ENCODE measurements at regions not wholly inside any gene's neighbourhood (a gene's known extent, or its start where the extent isn't known, plus 50 kb on each side); places are given as distances from the start of the nearest gene placed in this dataset.
A peak's percentile ranks its signal among the peaks of the same experiment; 100 is the strongest.
"Not testable (repeated sequence)": the region's sequence is repeated elsewhere in the genome, so short reads cannot be mapped to it uniquely, and the experiment has no call there.

- DNase-seq (ENCODE audit: low spot score) = not testable (repeated sequence)
Measured at GRCh38 chr4:17436047-17436749, 75.7 kb downstream of the QDPR start.

DNA sequence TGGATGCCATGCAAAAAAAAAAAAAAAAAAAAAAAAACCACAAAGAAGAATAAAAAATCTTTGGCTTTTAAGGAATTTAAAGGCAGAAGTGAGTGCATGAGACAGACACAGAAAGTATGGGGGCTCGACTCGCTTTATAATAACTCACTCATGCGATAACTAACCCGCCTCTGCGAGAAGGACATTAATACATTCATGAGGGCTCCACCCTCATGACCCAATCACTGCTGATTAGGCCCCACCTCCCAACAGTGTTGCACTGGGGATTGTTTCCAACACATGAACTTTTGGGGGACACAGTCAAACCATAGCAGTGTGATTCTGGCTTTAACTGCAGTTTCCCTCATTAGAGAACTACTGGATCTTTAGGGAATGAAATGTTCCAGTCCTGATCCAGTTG is 78.1 kb downstream of the QDPR start:
- DNase-seq (ENCODE audit: low spot score) = no peak

- no peak for DNase-seq (ENCODE audit: low spot score)
Measured at GRCh38 chr4:17427991-17428390, 83.9 kb downstream of the QDPR start.

GRCh38 chr4:17426222-17426621 is 85.7 kb downstream of the QDPR start:
- DNase-seq (ENCODE audit: low spot score) = no peak

DNA sequence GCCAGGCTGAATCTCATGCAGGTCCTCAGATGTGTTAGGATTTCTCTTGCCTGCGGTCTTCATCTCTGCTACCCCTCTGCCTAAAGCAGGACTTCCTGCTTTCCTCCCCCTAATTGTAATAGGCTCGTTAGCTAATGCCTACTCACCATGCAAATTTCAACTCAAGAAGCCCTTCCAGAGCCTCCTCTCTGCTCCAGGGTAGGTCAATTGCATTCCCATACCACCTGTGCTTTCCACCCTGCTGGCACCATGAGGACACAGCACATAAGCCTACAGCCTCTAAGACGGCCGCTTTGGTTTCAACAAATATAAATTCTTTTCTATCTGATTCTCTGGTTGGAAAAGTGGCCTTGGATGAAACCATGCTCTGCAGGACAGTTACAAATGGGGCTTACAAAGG is 93.9 kb downstream of the QDPR start:
- DNase-seq (ENCODE audit: low spot score) = no peak

DNA sequence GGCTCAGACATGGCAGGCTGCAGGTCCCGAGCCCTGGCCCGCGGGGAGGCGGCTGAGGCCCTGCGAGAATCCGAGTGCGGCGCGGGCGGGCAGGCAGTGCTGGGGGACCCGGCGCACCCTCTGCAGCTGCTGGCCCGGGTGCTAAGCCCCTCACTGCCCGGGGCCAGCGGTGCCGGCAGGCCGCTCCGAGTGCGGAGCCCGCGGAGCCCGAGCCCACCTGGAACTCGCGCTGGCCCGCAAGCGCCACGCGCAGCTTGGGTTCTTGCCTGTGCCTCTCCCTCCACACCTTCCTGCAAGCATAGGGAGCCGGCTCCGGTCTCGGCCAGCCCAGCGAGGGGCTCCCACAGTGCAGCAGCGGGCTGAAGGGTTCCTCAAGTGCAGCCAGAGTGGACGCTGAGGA is 97.5 kb downstream of the QDPR start:
- no peak for DNase-seq (ENCODE audit: low spot score)

DNA sequence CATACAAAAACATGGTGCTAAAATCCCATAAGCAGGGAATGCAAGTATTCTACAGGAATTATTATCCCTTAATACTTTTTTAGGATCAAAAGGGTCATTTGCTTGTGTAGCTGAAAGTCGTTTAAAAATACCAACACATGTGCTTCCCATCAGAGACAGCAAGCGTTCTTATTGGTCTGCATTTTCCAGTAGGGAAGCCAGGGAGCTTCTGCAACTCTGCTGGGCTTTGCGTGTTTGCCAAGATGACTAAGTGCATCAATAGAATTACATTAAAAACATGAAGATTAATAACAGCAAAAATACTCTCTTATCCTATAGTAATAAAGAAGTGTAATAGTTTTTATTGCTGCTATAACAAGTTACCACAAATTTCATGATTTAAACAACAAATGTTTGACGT is 111.2 kb downstream of the QDPR start:
- DNase-seq (ENCODE audit: low spot score) = no peak

DNA sequence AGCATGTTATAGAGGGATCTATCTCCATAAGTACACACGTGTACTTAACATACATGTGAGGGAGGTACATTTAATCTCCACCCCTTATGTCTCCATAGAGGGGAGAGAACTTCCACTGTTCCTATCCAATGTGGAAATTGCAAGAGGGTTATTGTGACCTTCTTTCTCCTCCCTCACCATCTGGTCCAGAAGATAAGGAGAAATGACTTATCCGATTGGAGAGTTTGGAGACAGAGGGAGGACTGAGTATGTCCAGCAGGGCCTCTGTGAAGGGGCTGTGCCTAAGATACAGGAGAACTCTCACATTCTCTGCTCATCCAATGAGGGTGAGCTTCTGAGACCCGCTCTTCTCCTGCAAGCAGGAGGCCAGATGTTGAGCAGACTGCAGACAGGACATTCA is 113.1 kb downstream of the QDPR start:
- DNase-seq (ENCODE audit: low spot score) = no peak

GRCh38 chr4:17398035-17398434 is 113.9 kb downstream of the QDPR start:
- no peak for DNase-seq (ENCODE audit: low spot score)

DNA sequence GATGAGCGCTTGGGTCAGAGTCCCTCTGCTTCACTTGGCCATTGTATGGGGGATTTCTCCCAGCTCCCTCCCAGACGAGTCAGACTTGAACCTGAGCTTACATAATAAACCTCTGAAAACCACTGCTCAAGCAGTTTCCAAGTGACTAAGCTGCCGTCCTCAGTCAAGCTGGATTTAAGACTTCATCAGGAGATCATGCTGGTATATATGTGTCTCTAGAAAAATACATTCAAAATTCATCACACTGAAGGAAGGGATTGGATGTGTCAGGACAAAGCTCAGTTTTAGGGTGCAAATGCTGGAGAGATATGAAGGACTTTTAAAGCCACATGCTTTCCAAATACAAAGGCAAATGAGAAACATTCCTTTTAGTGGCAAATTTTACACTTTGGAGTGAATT is 114.3 kb downstream of the QDPR start:
- DNase-seq (ENCODE audit: low spot score) = no peak

- DNase-seq (ENCODE audit: low spot score) = peak; percentile 11
Measured at GRCh38 chr4:17385403-17385802, 126.5 kb downstream of the QDPR start.

DNA sequence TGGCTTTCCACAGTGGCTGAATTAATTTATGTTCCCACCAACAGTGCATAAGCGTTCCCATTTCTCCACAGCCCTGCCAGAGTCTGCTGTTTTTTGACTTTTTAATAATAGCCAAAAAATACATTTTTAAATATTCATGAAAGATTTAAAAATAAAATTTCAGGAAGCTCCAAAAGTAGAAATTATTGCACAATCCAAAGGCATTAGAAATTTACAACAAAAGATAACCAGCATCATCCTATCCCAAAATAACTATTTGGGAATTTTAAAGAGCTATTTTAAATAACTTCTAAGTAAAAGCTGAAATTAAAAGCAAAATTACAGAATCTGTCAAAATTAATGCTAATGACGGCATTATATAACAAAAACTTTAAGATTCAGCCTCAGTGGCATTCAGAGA is 131.5 kb downstream of the QDPR start:
- DNase-seq (ENCODE audit: low spot score) = no peak

DNA sequence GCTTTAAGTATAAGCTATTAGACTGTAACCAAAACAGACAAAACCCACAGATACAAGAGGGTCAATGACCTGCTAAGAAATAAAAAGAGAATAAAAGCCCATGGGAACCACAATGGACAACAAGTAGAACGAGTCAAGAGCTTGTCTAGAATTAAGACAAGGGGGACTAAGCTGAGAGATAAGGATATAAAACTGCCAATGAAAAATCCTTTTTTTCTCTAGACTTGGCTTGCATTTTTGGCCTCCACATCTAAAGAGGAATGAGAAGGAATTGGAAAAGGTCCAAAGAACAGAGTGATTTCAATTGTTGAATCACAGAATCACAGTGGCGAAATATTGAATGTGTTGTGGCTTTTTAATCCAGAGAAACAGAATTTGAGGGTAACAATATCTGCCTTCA is 135.7 kb downstream of the QDPR start:
- no peak for DNase-seq (ENCODE audit: low spot score)

DNA sequence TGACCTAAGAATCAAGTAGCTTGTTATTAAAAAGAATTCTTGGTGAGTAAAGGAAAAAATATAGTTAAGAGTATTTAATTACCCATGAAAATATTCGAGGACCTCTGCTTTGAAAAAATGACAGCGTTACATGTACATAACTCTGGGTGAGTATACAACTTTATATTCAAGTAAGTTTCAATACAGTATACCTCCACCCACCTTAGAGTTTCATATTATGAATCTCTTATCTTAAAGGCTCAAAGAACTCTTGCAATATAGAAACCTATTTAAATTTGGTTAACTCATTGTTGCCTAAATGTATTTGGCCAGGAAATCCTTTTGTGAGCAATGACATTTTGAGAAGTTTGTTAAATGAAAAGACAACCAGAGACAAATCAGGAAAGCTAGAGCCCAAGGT is 138.2 kb downstream of the QDPR start:
- no peak for DNase-seq (ENCODE audit: low spot score)

DNA sequence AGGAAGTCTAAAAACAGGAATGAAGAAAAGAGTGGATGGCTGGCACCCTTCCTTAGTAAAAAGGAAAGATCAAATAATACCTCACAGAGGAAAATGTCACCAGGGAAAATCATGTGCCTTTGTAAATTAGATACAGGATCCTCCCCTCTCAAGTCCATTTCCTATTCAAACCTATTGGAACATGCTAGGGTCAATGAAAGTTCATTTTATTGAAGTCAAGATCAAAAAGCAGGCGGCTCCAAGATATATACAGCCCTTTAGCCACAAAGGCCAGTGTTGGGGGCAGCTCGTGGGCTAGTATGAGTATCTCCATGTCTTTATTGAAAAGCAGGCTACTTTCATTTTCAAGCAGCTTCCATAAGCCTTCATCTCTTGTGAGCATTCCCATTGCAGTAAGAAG is 141.1 kb downstream of the QDPR start:
- no peak for DNase-seq (ENCODE audit: low spot score)

DNA sequence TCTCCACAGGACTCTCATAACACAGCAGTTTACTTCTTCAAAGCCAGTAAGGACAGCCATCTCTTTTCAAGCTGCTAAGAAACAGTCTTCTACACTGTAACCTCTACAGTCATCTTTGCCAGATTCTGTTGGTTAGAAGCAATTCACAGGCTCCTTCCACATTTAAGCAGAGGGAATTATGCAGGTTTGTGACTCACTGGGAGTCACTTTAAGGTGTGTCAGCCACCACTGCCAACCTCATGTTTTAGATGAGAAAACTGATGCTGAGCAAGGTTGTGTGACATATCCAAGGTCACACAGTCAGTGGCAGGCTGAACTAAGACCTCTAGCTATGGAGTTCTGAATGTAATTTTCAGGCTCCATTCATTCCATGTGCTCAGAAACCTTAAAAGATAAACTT is 143.5 kb downstream of the QDPR start:
- no peak for DNase-seq (ENCODE audit: low spot score)

DNA sequence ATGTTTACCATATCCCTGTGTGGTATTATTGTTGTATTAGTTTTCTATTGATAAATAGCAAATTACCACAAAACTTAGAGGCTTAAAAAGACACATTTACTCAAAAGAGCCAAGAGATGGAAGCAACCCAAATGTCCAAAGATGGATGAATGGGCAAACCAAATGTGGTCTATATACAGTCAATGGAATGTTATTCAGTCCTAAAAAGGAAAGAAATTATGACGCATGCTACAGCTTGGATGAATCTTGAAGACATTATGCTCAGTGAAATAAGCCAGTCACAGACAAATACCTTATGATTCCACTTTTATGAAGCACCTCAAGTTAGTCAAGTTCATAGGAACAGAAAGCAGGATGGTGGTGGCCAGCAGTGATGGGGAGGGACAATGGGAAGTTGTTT is 144.7 kb downstream of the QDPR start:
- no peak for DNase-seq (ENCODE audit: low spot score)

GRCh38 chr4:17366496-17366895 is 145.4 kb downstream of the QDPR start:
- no peak for DNase-seq (ENCODE audit: low spot score)

DNA sequence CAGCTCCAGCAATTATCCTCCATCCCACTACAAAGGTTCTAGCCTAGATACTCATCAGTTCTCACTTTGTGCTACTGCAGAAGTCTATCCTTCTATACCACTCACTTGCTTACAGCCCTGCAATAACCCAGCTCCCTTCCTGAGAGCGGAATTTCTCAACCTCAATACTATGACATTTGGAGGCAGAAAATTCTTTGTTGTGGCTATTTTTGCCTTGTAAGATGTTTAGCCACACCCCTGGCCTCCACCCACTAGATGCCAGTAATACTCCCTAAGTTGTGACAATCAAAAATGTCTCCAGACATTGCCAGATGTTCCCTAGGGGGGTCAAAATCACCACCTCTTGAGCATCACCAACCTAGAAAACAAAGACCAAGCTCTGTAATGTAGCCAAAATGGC is 149.5 kb downstream of the QDPR start:
- DNase-seq (ENCODE audit: low spot score) = no peak

- no peak for DNase-seq (ENCODE audit: low spot score)
Measured at GRCh38 chr4:17358241-17358640, 153.6 kb downstream of the QDPR start.

- no peak for DNase-seq (ENCODE audit: low spot score)
Measured at GRCh38 chr4:17356926-17357325, 155.0 kb downstream of the QDPR start.

DNA sequence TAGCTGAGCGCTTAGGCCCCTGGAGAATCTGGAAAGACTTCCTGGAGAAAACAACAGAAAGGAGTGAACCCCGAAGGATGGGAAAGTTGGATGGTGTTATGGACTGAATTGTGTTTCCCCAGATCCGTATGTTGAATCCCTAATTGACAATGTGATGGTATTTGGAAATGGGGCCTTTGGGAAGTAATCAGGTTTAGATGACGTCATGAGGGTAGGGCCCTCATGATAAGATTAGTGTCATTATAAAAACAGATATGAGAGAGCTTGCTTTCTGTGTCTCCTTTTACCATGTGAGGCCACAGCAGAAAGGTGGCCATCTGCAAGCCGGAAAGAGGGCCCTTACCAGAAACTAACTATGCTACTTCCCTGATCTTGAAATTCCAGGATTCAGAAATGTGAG is 159.5 kb downstream of the QDPR start:
- no peak for DNase-seq (ENCODE audit: low spot score)

DNA sequence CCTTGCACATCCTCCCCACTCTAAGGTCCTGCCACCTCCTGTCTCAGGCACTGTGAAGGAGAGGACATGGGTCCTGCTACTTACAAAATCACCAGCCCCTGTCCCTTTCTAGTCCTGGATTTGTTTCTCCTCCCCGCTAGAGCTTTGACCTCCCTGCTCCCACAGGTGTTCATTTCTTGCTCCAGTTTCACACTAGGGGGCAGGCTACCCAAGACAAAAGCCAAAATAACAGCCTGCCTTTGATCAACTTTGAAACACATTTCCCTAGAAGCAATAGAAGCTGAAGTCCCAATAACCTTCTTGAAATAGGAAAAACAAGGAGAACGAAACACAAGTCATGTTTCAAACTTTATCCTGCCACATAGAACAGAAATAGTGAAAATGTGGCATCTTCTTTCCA is 164.4 kb downstream of the QDPR start:
- peak; percentile 42 for DNase-seq (ENCODE audit: low spot score)

GRCh38 chr4:17339376-17339775 is 172.5 kb downstream of the QDPR start:
- DNase-seq (ENCODE audit: low spot score) = no peak

All from mucosa of gallbladder (tissue), 1 donor.